Stimulated activated CD4-positive, alpha-beta T cell treated with anti-CD3 and anti-CD28 coated beads, Interleukin-2, amount 100 ng/mL, for 24 hours (primary cell): ENCODE measurements at regions not wholly inside any gene's neighbourhood (a gene's known extent, or its start where the extent isn't known, plus 50 kb on each side); places are given as distances from the start of the nearest gene placed in this dataset.
"Not testable (repeated sequence)": the region's sequence is repeated elsewhere in the genome, so short reads cannot be mapped to it uniquely, and the experiment has no call there.

Experiments used
- DNase-seq, 2 donors: peaks; one replicate each; pipeline ENCODE4 v3.0.0-alpha.2; 2020

GRCh38 chr12:13552830-13553229 lies 356.3 kb downstream of the EMP1 start:
- DNase-seq = no peak

GRCh38 chr12:13547283-13547682 lies 350.8 kb downstream of the EMP1 start:
- no peak for DNase-seq

- DNase-seq = no peak
Measured at GRCh38 chr12:13546231-13546630, 349.7 kb downstream of the EMP1 start.

- no peak for DNase-seq
Measured at GRCh38 chr12:13539051-13539450, 342.5 kb downstream of the EMP1 start.

GRCh38 chr12:13538136-13538535 lies 341.6 kb downstream of the EMP1 start:
- no peak for DNase-seq

GRCh38 chr12:13537623-13538022 lies 341.1 kb downstream of the EMP1 start:
- no peak for DNase-seq

- no peak for DNase-seq
Measured at GRCh38 chr12:13536219-13536910, 339.8 kb downstream of the EMP1 start.

- DNase-seq = peak; percentile 33 to 65
Measured at GRCh38 chr12:13534645-13535398, 338.3 kb downstream of the EMP1 start.

GRCh38 chr12:13534242-13534641 lies 337.7 kb downstream of the EMP1 start:
- DNase-seq = no peak

GRCh38 chr12:13530966-13531365 lies 334.4 kb downstream of the EMP1 start:
- no peak for DNase-seq

GRCh38 chr12:13526185-13526921 lies 329.8 kb downstream of the EMP1 start:
- not testable (repeated sequence) for DNase-seq

- no peak for DNase-seq
Measured at GRCh38 chr12:13523536-13524307, 327.2 kb downstream of the EMP1 start.

GRCh38 chr12:13518034-13518433 lies 321.5 kb downstream of the EMP1 start:
- not testable (repeated sequence) for DNase-seq

GRCh38 chr12:13509740-13510139 lies 313.2 kb downstream of the EMP1 start:
- DNase-seq = no peak

- no peak for DNase-seq
Measured at GRCh38 chr12:13505636-13506035, 309.1 kb downstream of the EMP1 start.

GRCh38 chr12:13505224-13505623 lies 308.7 kb downstream of the EMP1 start:
- DNase-seq = no peak

GRCh38 chr12:13504736-13505135 lies 308.2 kb downstream of the EMP1 start:
- no peak for DNase-seq

GRCh38 chr12:13504074-13504473 lies 307.5 kb downstream of the EMP1 start:
- DNase-seq = no peak

- DNase-seq = no peak
Measured at GRCh38 chr12:13503094-13503835, 306.7 kb downstream of the EMP1 start.

GRCh38 chr12:13499008-13499407 lies 302.5 kb downstream of the EMP1 start:
- no peak for DNase-seq

GRCh38 chr12:13496111-13496510 lies 299.6 kb downstream of the EMP1 start:
- DNase-seq = no peak

- DNase-seq = no peak
Measured at GRCh38 chr12:13489246-13489645, 292.7 kb downstream of the EMP1 start.
